GM19467 (cell line): ENCODE measurements at regions not wholly inside any gene's neighbourhood (a gene's known extent, or its start where the extent isn't known, plus 50 kb on each side); places are given as distances from the start of the nearest gene placed in this dataset.

Experiments used
- ATAC-seq: cut with Tn5 transposase; IDR thresholded peaks from one replicate; pipeline ENCODE4 v1.9.1; 2021; ENCODE audit warnings: mild to moderate bottlenecking, moderate library complexity; ENCODE audit not compliant: unreplicated experiment

DNA sequence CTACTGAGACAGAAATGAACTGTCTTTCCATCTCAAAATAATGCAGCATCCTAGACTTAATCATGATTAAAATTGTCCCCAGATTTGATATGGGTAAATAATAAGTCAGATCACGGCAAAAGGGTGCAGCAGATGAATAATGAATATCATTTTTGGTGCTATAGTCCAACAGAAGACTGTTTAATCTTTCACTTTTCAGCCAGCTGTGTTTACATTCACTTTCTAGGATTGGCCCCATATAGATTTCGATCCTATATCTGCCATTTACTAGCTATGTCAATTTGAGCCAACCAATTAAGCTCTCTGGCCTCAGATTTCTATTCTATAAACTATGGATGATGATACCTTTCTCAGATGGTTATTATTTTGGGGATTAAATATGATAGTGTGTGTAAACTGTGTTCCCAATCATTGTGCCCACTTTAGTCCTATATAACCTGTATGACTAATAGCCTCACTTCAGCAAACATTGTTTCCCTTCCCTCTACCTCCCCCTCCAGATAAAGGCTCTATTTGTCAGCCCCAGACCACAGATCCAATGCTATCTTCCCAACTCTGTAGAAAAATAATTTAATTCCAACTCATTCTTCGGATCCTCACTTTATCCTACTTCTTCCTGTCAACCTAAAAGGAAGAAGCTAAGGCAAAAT is 53.6 kb upstream of the NT5E start:
- no peak for ATAC-seq

DNA sequence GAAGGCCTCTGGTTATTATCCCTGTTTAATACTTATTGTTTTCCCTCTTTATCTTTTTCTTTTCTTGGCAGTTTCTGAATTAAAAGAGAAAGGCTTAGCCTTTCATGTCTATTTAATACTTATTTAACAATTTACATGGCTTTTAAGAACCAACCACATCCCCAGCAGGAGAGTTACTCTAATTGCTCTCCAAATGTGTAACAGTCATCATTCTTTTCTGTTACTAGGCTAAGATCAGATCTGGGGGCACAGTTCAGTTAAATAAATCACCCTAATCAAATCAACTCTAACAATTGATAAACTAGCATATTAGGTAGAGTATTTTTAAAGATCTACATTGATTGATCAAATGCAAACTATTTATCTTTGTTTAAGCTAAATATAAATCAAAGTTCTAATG is 54.1 kb upstream of the NT5E start:
- no peak for ATAC-seq

GRCh38 chr6:85394853-85395538 is 54.9 kb upstream of the NT5E start:
- ATAC-seq: no peak

DNA sequence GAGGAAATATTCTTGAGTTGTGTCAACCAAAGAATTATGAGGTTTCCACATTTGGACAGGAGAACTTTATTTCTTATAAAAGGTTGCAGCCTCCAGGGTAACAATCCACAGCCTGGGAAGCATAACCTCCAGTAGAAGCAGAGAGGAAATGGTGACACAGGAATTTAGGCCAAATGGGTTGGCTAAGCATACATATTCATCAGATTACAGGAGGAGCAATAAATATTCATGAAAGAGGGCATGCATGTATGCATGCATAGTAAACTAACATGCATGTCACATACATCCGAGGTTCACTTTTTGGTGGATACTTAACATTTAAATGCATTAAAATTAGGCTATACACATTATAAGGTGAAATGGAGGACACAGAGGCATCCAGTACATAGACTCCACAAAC is 55.7 kb upstream of the NT5E start:
- ATAC-seq: no peak

DNA sequence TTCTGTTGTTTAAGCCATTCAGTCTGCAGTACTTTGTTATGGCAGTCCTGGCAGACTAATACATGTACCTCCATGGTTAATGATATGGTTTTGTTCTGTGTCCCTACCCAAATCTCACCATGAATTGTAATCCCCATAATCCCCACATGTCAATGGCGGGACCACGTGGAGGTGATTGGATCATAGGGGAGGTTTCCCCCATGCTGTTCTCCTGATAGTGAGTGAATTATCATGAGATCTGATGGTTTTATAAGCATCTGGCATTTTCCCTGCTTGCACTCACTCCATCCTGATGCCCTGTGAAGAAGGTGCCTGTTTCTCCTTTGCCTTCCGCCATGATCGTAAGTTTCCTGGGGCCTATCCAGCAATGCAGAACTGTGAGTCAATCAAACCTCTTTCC is 57.5 kb upstream of the NT5E start:
- no peak for ATAC-seq

DNA sequence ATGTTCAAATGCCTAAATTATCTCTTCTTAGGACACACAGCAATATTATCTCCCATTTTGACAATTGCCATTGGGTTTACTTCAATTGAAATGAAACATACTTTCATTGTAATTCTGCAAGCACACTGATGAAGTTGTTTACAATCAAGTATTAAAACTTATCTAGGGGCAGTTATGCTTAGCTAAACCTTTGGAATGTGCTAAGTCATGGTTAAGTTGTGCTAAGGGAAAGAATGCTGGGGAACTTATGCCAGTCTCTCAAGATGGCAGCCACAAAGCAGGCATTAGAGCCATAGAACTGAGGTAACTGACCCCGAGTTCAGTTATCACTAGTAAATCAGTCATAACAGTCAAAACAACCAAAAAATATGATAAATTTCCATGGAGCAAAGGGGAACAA is 59.1 kb upstream of the NT5E start:
- ATAC-seq: no peak

DNA sequence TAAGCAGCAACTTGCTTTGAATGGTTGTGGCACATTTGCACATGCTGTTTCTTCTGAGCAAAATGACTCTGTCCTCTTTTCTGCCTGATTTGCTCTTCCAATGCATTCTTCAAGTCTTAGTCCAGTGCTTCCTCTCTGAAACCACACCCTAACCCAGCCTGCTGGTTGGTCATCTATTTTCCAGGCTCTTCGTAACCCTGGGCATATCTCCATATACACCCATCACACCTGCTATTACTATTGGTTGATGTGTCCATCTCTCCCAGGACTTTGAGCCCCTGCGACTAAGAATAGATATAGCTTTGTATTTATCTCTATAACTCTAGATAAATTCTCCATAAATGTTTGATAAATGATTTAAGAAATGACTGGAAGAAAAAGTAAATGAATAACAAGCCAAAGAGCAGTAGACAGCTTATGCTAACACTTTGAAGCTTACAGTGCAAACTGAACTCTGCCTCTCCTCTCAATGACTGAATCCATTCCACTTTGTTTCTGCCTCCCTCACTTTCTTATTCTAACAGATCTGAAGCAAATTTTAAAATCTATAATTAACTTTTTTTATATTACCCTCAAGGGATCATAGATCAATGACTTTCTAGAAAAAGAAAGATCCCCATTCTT is 59.7 kb upstream of the NT5E start:
- ATAC-seq: no peak

DNA sequence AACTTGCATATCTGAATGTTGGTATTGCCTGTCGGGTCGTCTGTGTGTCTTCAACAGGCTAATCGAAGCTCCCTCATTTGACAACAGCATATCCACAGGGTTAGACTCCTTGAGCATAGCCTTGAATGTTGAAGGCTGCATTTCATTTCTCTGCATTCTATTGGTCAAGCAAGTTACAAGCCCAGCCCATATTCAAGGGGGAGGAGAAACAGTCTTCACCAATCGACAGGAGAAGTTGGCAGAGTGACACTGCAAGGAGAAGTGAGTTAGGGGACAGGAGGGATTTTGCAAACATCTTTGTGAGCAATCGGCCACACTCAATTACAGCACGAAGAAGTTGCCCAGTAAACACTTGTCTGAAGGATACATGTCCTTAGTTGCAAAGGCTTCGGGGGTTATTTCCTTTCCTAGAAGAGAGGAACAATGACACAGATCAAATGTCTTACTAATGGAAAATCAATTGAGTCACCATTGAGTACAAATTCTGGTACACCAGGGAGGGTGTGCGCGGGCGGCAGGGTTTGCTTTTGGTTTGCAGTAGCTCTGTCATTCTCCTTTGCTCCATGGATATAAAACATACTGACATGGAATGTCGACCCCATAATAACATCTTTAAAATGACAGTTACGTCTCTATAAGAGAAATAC is 60.6 kb upstream of the NT5E start:
- ATAC-seq: no peak

DNA sequence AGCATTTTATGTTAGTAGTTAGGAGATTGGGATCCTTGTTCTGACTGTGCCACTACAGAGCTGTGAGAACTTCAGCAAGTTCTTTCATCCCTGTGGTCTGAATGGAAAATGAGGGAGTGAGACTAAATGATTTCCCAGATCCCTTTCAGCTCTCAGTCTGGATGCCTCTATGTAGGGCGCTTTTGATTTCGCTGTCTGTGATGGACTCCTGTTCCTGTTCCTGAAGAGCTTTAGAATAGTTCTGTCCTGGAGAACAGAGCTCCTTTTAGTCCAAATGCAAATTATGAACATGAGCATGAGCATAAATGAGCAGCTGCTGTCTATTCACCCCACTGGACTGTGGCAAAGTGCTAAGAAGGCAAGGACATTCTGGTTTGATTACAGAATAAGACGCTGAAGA is 61.4 kb upstream of the NT5E start:
- ATAC-seq: no peak

GRCh38 chr6:85385636-85386315 is 64.1 kb upstream of the NT5E start:
- ATAC-seq: no peak

DNA sequence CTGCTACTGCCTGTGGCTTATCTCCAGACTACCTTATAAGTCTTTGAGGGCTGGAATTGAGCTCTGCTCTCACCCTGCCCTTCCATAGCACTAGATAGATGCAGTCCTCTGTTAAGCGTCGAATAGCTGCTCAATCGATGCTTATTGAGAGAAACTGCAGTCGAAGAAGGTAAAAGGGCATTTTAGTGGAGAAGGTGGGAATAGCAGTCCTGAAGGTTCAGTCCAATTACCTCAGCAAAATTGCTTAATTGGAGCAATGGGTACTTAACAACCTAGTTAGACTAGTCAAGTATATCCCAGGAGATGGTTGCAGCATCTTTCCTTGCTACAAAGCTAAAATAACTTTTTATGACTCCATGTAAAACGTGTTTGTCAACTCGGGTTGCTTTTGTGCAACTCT is 66.8 kb upstream of the NT5E start:
- no peak for ATAC-seq

GRCh38 chr6:85382541-85382940 is 67.3 kb upstream of the NT5E start:
- no peak for ATAC-seq

DNA sequence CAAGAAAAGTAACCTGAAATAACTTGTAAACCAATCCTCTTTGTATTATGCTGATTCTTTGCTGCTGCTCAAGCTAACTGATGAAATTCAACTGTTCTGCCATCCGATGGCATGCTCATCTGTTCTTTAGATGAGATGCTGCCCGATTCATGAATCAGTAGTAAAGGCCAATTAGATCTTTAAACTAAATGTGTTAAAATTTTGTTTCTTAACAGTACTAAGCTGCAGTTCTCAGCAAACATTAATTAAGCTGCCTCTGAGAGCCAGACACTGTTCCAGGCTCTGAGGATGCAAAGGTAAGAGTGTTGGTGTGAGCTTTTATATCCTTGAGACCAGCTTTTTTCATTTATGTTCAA is 77.0 kb upstream of the NT5E start:
- ATAC-seq: no peak

DNA sequence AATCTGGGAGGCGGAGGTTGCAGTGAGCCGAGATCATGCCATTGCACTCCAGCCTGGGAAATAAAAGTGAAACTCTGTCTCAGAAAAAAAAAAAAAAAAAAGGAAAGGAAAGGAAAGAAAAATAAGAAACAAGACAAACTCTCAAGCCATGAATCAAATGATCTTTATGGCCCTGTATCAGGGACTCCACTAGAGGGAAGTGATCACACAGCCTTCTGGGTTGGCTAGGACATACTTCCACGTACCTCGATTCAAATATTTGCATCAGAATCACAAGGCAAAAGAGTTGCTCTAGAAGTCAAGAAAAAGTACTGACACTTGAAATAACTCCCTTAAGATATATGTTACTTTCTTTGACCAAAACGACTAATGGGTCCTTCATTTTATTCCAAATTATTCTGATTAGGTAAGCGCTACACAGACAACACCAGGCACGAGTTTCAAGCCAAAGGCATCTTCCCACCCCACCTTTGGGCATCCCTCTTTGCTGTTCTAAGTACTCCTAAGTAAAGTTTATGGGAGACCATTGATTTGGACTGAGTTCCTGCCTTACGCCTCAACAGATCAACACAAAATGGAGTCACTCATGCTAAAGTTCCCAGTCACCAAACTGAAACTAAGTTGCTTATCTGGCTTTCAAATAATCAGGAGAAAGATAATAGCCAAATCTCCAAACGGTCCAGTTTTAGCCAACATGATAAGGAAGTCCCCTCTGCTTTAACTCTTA is 77.5 kb upstream of the NT5E start:
- ATAC-seq: no peak

DNA sequence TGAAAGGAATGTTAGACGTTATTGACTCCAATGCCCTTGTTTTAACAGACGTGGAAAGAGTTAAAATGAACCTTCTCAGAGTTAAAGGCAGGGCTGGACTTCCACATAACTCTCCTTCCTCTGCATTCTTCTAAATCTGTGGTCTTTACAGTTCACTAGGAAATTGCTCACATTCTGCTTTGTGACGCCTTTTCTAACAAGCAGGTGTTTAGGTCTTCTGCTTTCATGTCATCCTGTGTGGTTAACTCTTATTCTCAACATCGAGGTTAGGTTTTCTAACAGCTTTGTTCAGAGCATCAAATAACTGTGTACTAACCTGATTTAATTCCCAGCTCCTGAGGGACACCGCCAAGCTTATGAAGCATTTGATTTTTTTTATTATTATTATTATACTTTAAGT is 81.3 kb upstream of the NT5E start:
- ATAC-seq: no peak

DNA sequence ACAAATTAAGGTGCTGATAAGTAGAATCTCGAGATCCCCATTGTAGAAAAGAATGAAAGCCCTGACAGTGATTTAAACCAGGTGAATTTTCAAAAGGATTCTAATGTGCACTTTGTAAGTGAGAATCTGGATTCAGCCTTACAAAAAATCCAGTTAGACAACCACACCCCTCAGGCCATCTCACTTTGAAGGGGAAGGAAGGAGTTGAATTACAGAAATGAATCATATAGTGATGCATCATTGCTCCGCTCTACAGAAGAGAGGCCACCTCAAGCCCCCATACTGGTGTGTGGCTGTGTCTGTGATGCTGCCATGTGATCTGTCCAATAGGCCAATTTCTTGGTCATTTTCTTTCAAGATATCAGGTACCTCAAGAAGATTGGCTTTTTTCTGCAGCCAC is 85.5 kb upstream of the NT5E start:
- ATAC-seq: no peak

- no peak for ATAC-seq
Measured at GRCh38 chr6:85363870-85364269, 86.0 kb upstream of the NT5E start.

DNA sequence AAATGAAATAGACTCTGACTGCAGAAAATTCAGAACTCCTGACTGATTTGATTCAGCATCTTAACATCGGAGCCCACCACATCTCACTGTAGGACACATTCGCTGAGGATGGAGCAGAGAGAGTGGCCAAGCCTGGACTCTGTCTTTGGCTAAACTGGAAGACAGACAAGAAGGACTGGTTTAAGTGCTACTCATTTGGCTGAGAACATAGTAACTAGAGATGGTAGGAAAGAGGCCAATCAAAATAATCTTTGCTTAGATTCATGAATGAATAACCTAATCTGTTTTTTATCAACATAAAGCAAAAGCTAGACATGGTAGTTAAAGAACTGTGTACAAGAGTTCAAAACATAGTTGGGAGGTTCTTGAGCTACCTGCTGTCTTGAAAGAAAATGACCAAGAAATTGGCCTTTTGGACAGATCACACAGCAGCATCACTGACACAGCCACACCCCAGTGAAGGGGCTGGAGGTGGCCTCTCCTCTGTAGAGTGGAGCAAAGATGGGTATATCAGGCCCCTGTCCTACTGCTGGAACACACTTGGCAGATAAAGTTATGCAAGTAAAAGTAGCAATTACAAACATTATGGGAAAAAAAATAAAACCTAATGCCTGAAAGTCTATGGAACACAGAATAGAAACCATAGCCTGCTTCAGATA is 87.1 kb upstream of the NT5E start:
- no peak for ATAC-seq

DNA sequence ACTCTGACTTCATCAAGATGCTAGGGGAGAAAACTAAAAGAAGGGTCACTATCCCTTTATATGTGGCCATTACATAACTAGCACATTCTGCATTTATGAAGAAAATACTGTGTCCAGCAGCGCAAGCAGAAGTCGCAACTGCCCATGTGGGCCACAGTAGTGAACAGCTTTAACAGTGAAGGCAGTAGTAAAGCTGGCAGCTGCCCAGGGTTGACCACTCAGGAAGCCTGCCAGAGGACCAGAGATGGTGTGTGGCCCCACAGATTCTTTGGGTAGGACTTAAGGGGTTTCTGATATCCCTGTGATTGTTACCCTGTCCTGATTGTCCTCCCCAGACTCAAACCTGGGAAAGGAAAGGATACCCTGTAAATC is 88.3 kb upstream of the NT5E start:
- no peak for ATAC-seq
